ENCODE measurements at regions not wholly inside any gene's neighbourhood (a gene's known extent, or its start where the extent isn't known, plus 50 kb on each side); places are given as distances from the start of the nearest gene placed in this dataset.

- TF ChIP-seq MAFK (IDR thresholded peaks at IDR 0.05; ENCODE audit: partially characterized antibody) (no peak), ZSCAN20 (CRISPR knock-in tag; IDR thresholded peaks at IDR 0.05) (no peak), CBX2 (IDR thresholded peaks at IDR 0.05; ENCODE audit: borderline replicate concordance, low read depth) (no peak)
- TF ChIP-seq, protein P1, sequence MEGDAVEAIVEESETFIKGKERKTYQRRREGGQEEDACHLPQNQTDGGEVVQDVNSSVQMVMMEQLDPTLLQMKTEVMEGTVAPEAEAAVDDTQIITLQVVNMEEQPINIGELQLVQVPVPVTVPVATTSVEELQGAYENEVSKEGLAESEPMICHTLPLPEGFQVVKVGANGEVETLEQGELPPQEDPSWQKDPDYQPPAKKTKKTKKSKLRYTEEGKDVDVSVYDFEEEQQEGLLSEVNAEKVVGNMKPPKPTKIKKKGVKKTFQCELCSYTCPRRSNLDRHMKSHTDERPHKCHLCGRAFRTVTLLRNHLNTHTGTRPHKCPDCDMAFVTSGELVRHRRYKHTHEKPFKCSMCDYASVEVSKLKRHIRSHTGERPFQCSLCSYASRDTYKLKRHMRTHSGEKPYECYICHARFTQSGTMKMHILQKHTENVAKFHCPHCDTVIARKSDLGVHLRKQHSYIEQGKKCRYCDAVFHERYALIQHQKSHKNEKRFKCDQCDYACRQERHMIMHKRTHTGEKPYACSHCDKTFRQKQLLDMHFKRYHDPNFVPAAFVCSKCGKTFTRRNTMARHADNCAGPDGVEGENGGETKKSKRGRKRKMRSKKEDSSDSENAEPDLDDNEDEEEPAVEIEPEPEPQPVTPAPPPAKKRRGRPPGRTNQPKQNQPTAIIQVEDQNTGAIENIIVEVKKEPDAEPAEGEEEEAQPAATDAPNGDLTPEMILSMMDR (IDR thresholded peaks at IDR 0.05), result no peak
Measured at GRCh38 chr5:145110834-145111233, 724.3 kb downstream of the PRELID2 start.

Data from A549 (cell line).